H9 (cell line): ENCODE measurements at regions not wholly inside any gene's neighbourhood (a gene's known extent, or its start where the extent isn't known, plus 50 kb on each side); places are given as distances from the start of the nearest gene placed in this dataset.

ENCODE experiments used
- DNase-seq: peaks from one replicate; pipeline ENCODE4 v3.0.0-alpha.2; 2017
- H2AFZ ChIP-seq: one replicate; pipeline ENCODE4 v1.6.1; 2013; ENCODE audit warnings: mild to moderate bottlenecking, low read length, control low read depth, moderate library complexity
- H2AK5ac ChIP-seq: 2 replicates; pipeline ENCODE4 v1.6.1; 2013; ENCODE audit warnings: low read length, control low read depth, mixed read lengths; ENCODE audit not compliant: insufficient read length
- H2BK120ac ChIP-seq: one replicate; pipeline ENCODE4 v1.6.1; 2013; ENCODE audit warnings: low read depth, mild to moderate bottlenecking, low read length, control low read depth, inconsistent platforms; ENCODE audit not compliant: poor library complexity, severe bottlenecking
- H2BK12ac ChIP-seq: 2 replicates; pipeline ENCODE4 v1.6.1; 2013; ENCODE audit warnings: low read length, control low read depth, mixed read lengths, low read depth; ENCODE audit not compliant: insufficient read length
- H2BK15ac ChIP-seq: 2 replicates; pipeline ENCODE4 v1.6.1; 2013; ENCODE audit warnings: low read depth, low read length, control low read depth
- H2BK20ac ChIP-seq: one replicate; pipeline ENCODE4 v1.6.1; 2013; ENCODE audit warnings: low read depth, mild to moderate bottlenecking, low read length, control low read depth, inconsistent platforms; ENCODE audit not compliant: poor library complexity, severe bottlenecking
- H2BK5ac ChIP-seq: 2 replicates; pipeline ENCODE4 v1.6.1; 2013; ENCODE audit warnings: low read length, control low read depth, mixed read lengths; ENCODE audit not compliant: insufficient read length
- H3K14ac ChIP-seq: 2 replicates; pipeline ENCODE4 v1.6.1; 2013; ENCODE audit warnings: low read length, control low read depth; ENCODE audit not compliant: insufficient read depth
- H3K18ac ChIP-seq: 2 replicates; pipeline ENCODE4 v1.6.1; 2013; ENCODE audit warnings: low read depth, mild to moderate bottlenecking, mixed read lengths, low read length, control low read depth; ENCODE audit not compliant: insufficient read length
- H3K23ac ChIP-seq: 2 replicates; pipeline ENCODE4 v1.6.1; 2013; ENCODE audit warnings: low read length, control low read depth, mixed read lengths, low read depth; ENCODE audit not compliant: insufficient read length
- H3K23me2 ChIP-seq: 2 replicates; pipeline ENCODE4 v1.6.1; 2013; ENCODE audit warnings: low read depth, mild to moderate bottlenecking, mixed read lengths, low read length, control low read depth; ENCODE audit not compliant: insufficient read length, poor library complexity, severe bottlenecking
- H3K27ac ChIP-seq: 2 replicates; pipeline ENCODE4 v1.5.1; 2013; ENCODE audit warnings: low read length, control low read depth, mixed read lengths, low read depth; ENCODE audit not compliant: insufficient read length
- H3K27me3 ChIP-seq: 2 replicates; pipeline ENCODE4 v1.6.1; 2013; ENCODE audit warnings: low read length, control low read depth, inconsistent platforms; ENCODE audit not compliant: insufficient read depth
- H3K4ac ChIP-seq: 2 replicates; pipeline ENCODE4 v1.6.1; 2013; ENCODE audit warnings: low read depth, mild to moderate bottlenecking, control low read depth, inconsistent platforms, low read length, moderate library complexity
- H3K4me1 ChIP-seq: 2 replicates; pipeline ENCODE4 v1.6.1; 2013; ENCODE audit warnings: low read length, control low read depth, inconsistent platforms; ENCODE audit not compliant: insufficient read depth
- H3K4me2 ChIP-seq: 2 replicates; pipeline ENCODE4 v1.6.1; 2013; ENCODE audit warnings: low read length, control low read depth, mixed read lengths; ENCODE audit not compliant: insufficient read length, insufficient read depth
- H3K56ac ChIP-seq: 2 replicates; pipeline ENCODE4 v1.6.1; 2013; ENCODE audit warnings: low read depth, mild to moderate bottlenecking, mixed read lengths, low read length, control low read depth; ENCODE audit not compliant: insufficient read length
- H3K79me1 ChIP-seq: 2 replicates; pipeline ENCODE4 v1.6.1; 2013; ENCODE audit warnings: low read depth, mild to moderate bottlenecking, moderate library complexity, low read length, control low read depth, inconsistent platforms; ENCODE audit not compliant: insufficient read depth, poor library complexity, severe bottlenecking
- H3K79me2 ChIP-seq: 2 replicates; pipeline ENCODE4 v1.6.1; 2013; ENCODE audit warnings: low read length, control low read depth, inconsistent platforms; ENCODE audit not compliant: insufficient read depth
- H3K9ac ChIP-seq: 2 replicates; pipeline ENCODE4 v1.6.1; 2013; ENCODE audit warnings: low read length, control low read depth, mixed read lengths; ENCODE audit not compliant: insufficient read length; ENCODE audit errors: extremely low read depth
- H3K9me3 ChIP-seq: one replicate; pipeline ENCODE4 v1.6.1; 2013; ENCODE audit warnings: low read depth, low read length, inconsistent platforms; ENCODE audit not compliant: control insufficient read depth
- H3T11ph ChIP-seq: one replicate; pipeline ENCODE4 v1.6.1; 2013; ENCODE audit warnings: mild to moderate bottlenecking, low read length, control low read depth, inconsistent platforms
- H4K20me1 ChIP-seq: one replicate; pipeline ENCODE4 v1.6.1; 2013; ENCODE audit not compliant: control insufficient read depth, insufficient read length, insufficient read depth
- H4K5ac ChIP-seq: 2 replicates; pipeline ENCODE4 v1.6.1; 2013; ENCODE audit warnings: low read depth, mild to moderate bottlenecking, mixed read lengths, low read length, control low read depth; ENCODE audit not compliant: insufficient read length
- H4K8ac ChIP-seq: replicated peaks from 2 replicates; pipeline ENCODE4 v1.6.1; 2013; ENCODE audit warnings: low read length, control low read depth, mixed read lengths, low read depth; ENCODE audit not compliant: insufficient read length
- H4K91ac ChIP-seq: 2 replicates; pipeline ENCODE4 v1.6.1; 2013; ENCODE audit warnings: low read depth, mild to moderate bottlenecking, moderate library complexity, mixed read lengths, low read length, control low read depth; ENCODE audit not compliant: insufficient read length
- H3K27ac Mint-ChIP-seq, 3 experiments: 2 replicates in 2 of 3; 3 replicates in 1 of 3; pipeline ENCODE4 v1.8.0; 2020 to 2021; ENCODE audit warnings: mixed read lengths in 3 of 3, mild to moderate bottlenecking in 1 of 3, moderate library complexity in 1 of 3
- H3K27me3 Mint-ChIP-seq: 2 replicates; pipeline ENCODE4 v1.8.0; 2021; ENCODE audit warnings: low read depth, mild to moderate bottlenecking, moderate library complexity, mixed read lengths
- H3K36me3 Mint-ChIP-seq, 3 experiments: 2 replicates in 2 of 3; 3 replicates in 1 of 3; pipeline ENCODE4 v1.8.0; 2020 to 2021; ENCODE audit warnings: low read depth in 3 of 3, mixed read lengths in 3 of 3; ENCODE audit not compliant: insufficient read depth in 1 of 3
- H3K4me1 Mint-ChIP-seq, 2 experiments: 2 replicates each; pipeline ENCODE4 v1.8.0; 2020; ENCODE audit warnings: mixed read lengths in 2 of 2
- H3K4me3 Mint-ChIP-seq, 2 experiments: 2 replicates in 1 of 2; 3 replicates in 1 of 2; pipeline ENCODE4 v1.8.0; 2020 to 2021; ENCODE audit warnings: mild to moderate bottlenecking in 2 of 2, mixed read lengths in 2 of 2, moderate library complexity in 1 of 2
- H3K9me3 Mint-ChIP-seq, 2 experiments: 2 replicates in 1 of 2; 3 replicates in 1 of 2; pipeline ENCODE4 v1.8.0; 2020; ENCODE audit warnings: mild to moderate bottlenecking in 2 of 2, mixed read lengths in 2 of 2, moderate library complexity in 1 of 2
- WGBS: extraction: QIAGEN DNeasy Blood & Tissue Kit; methylation state at CpG from one replicate; pipeline ENCODE4 v1.1.7; 2013; ENCODE audit warnings: missing lambda C conversion rate, low lambda C conversion rate, mixed read lengths; ENCODE audit not compliant: insufficient read length; ENCODE audit errors: extremely low coverage; 5-methylcytosine and 5-hydroxymethylcytosine counted together
- TF ChIP-seq, protein P1 (sequence below): fragments of 200-600 bp; sonication (generic); conservative IDR thresholded peaks from 3 replicates; pipeline ENCODE4 v1.8.0; 2021; ENCODE audit warnings: antibody characterized with exemption, mild to moderate bottlenecking

DNA sequence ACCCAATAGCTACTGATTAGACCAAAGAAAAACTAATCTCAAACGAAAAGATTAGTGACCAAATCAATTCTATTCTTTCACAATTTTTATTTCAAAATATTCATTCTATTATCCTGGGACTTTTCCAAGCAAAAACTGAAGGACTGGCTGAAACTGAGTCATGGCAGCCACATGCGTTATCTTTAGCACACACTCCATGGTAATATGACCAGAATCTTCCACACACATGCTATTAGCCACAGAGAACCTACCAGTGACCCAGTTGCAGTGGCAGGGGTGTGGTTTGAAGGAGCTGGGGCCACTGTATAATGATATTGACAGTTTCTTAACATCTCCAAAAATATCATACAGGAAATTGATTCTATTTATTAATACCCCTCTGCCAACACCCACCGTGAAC lies 154.8 kb upstream of the ABI3BP start:
- Histone ChIP-seq H2AFZ (no peak overlapping the region), H3K4ac (no peak overlapping the region), H3K27me3 (no peaks in the 10 kb centered on the region), H4K5ac (no peak overlapping the region), H3K9me3 (no peaks in the 10 kb centered on the region), H3K4me1 (peaks cover 3% of the 10 kb centered on the region; the same call in 1 of the 2 replicates), H2BK5ac (no peak overlapping the region), H3K14ac (no peak overlapping the region), H3K79me2 (no peaks in the 10 kb centered on the region), H2BK15ac (no peak overlapping the region), H3T11ph (no peak overlapping the region), H3K79me1 (no peaks in the 10 kb centered on the region), H2AK5ac (no peak overlapping the region), H3K27ac (no peak overlapping the region), H4K8ac (no peak overlapping the region), H4K20me1 (no peaks in the 10 kb centered on the region), H2BK12ac (no peak overlapping the region), H3K9ac (no peak overlapping the region), H3K23ac (no peak overlapping the region), H4K91ac (no peak overlapping the region), H2BK120ac (no peak overlapping the region), H3K4me2 (no peak overlapping the region), H3K56ac (no peak overlapping the region), H2BK20ac (no peak overlapping the region), H3K23me2 (no peaks in the 10 kb centered on the region), H3K18ac (no peak overlapping the region)
- Mint-ChIP-seq H3K27ac (no peak overlapping the region), H3K36me3 (no peaks in the 10 kb centered on the region), H3K27me3 (no peaks in the 10 kb centered on the region), H3K4me3 (no peak overlapping the region), H3K4me1 (peaks cover 13% of the 10 kb centered on the region in 2 experiments), H3K9me3 (no peaks in the 10 kb centered on the region; a peak in 1 of 5 replicates)
- no peak for DNase-seq
- WGBS = 100% methylated on average over 1 of the region's 3 CpGs
- TF ChIP-seq, protein P1, sequence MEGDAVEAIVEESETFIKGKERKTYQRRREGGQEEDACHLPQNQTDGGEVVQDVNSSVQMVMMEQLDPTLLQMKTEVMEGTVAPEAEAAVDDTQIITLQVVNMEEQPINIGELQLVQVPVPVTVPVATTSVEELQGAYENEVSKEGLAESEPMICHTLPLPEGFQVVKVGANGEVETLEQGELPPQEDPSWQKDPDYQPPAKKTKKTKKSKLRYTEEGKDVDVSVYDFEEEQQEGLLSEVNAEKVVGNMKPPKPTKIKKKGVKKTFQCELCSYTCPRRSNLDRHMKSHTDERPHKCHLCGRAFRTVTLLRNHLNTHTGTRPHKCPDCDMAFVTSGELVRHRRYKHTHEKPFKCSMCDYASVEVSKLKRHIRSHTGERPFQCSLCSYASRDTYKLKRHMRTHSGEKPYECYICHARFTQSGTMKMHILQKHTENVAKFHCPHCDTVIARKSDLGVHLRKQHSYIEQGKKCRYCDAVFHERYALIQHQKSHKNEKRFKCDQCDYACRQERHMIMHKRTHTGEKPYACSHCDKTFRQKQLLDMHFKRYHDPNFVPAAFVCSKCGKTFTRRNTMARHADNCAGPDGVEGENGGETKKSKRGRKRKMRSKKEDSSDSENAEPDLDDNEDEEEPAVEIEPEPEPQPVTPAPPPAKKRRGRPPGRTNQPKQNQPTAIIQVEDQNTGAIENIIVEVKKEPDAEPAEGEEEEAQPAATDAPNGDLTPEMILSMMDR = no peak
